Activated naive CD8-positive, alpha-beta T cell (primary cell): ENCODE measurements at regions not wholly inside any gene's neighbourhood (a gene's known extent, or its start where the extent isn't known, plus 50 kb on each side); places are given as distances from the start of the nearest gene placed in this dataset.

Experiments
- H3K27ac Mint-ChIP-seq: one replicate; pipeline ENCODE4 v1.8.0; 2021; ENCODE audit warnings: mixed read lengths
- H3K27me3 Mint-ChIP-seq: one replicate; pipeline ENCODE4 v1.8.0; 2021; ENCODE audit warnings: mixed read lengths
- H3K36me3 Mint-ChIP-seq: one replicate; pipeline ENCODE4 v1.8.0; 2021; ENCODE audit warnings: mixed read lengths
- H3K4me1 Mint-ChIP-seq: one replicate; pipeline ENCODE4 v1.8.0; 2021; ENCODE audit warnings: low read depth, mixed read lengths
- H3K4me3 Mint-ChIP-seq: one replicate; pipeline ENCODE4 v1.8.0; 2021; ENCODE audit warnings: mild to moderate bottlenecking, mixed read lengths
- H3K9me3 Mint-ChIP-seq: one replicate; pipeline ENCODE4 v1.8.0; 2021; ENCODE audit warnings: low read depth, mixed read lengths

DNA sequence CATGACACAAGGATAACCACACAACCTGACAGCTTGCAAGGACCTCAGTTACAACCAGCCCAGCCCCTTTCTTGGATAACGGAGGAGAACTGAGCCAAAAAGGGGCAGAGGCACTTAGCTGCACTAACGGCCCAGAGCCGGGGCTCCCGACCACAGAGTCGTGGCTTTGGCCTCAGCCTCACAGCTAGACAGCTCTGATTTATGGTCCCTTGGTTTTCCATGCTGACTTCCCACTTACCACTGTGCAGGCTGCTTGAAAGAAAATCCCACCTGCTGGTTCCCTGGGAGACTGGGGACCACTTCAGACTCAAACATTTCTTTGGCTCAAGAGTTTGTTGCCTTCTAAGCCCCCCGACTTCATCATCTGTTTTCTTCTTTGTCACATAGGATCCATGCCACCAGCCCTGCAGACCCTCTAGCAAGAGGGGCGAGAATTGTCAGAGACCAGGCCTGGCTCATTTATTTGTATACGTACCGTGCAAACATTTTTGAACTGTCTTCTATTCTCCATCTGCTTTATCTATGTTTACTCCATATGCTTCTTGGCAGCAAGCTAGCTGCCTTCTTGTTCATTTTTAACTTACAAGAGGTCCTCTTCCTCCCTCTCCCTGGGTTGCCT lies 352.6 kb upstream of the MYT1L start:
- H3K27ac Mint-ChIP-seq: no peak overlapping the region
- no peaks in the 10 kb centered on the region for H3K36me3 Mint-ChIP-seq
- no peak overlapping the region for H3K4me3 Mint-ChIP-seq
- H3K9me3 Mint-ChIP-seq: no peaks in the 10 kb centered on the region
- H3K27me3 Mint-ChIP-seq: no peaks in the 10 kb centered on the region
- peaks cover 57% of the 10 kb centered on the region for H3K4me1 Mint-ChIP-seq

DNA sequence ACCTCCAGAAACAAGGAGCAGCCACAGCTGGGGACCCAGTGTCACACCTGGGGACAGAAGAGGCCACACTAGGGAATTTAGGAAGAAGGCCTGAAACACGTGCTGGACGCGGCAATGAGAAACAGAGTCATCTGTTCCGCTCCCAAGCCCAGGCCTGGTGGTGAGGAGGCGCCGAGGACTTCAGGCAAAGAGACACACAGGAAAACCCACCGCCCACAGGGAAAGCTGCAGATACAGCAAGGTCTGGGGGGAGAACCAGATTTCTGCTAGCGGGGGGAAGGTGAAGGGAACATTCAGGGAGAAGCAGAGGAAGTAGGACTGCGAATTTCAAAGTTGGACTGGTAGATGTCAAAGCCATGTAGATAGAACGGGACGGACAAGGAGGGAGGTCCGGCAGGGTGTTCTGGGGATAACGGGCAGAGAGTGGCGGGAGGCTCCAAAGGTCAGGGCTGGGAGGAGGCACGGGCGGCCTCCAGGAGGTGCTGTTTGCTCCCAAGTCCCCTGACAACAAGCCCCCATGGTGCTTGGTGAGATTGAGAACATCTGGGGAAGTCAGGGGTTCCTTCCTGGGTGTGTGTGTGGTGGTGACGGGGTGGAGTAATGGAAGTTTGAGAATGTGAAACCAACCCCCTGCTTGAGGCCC lies 351.7 kb upstream of the MYT1L start:
- H3K9me3 Mint-ChIP-seq: no peaks in the 10 kb centered on the region
- H3K4me1 Mint-ChIP-seq: peaks cover 48% of the 10 kb centered on the region
- H3K27ac Mint-ChIP-seq: no peak overlapping the region
- H3K27me3 Mint-ChIP-seq: no peaks in the 10 kb centered on the region
- H3K4me3 Mint-ChIP-seq: no peak overlapping the region
- H3K36me3 Mint-ChIP-seq: no peaks in the 10 kb centered on the region

DNA sequence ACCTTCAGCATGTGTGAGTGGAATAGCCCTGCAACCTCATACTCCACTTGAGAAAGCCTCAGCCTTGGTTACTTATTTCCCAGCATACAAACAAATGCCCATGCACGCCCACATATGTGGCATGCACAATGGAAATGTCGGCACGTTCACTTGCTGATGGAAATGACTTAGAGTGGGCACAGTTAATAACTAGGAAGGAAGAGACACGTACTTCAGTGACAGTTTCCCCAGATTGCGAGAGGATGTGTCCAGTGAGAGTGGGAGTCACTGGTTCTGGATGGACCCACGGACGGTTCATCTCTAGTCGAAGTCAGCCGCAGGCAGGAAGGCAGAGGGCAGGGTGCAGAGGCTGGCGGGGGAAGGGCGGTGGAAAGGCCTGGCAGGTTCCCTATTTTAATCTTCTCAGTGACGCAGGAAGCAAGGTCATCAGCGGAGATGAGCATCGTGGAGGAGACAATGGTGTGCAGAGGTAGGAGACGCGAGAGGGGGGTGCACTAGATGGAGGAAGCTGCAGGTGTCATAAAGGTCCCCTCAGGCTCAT lies 350.7 kb upstream of the MYT1L start:
- Mint-ChIP-seq H3K4me3 (no peak overlapping the region), H3K36me3 (no peaks in the 10 kb centered on the region), H3K9me3 (no peaks in the 10 kb centered on the region), H3K4me1 (peaks cover 43% of the 10 kb centered on the region), H3K27ac (no peak overlapping the region), H3K27me3 (no peaks in the 10 kb centered on the region)

DNA sequence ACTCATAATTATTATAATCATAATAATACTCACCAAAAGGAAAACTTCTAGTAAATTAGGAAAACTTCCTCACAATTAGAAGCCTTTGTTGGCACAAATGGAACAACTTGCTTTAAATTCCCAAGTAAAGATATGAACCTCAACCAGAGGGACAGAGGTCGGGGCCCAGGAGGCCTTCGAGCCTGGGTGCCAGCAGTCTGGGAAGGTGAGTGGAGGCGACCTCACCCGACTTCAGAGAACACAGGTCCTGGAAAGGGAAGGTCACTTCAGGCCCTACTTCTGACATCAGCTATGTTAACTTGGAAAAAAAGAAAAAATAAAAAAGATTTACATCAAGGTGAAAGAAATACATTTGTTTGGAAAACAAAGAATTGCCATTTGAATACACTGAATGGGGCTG lies 350.0 kb upstream of the MYT1L start:
- Mint-ChIP-seq H3K36me3 (no peaks in the 10 kb centered on the region), H3K4me1 (peaks cover 36% of the 10 kb centered on the region), H3K4me3 (no peak overlapping the region), H3K27me3 (no peaks in the 10 kb centered on the region), H3K9me3 (no peaks in the 10 kb centered on the region), H3K27ac (no peak overlapping the region)

DNA sequence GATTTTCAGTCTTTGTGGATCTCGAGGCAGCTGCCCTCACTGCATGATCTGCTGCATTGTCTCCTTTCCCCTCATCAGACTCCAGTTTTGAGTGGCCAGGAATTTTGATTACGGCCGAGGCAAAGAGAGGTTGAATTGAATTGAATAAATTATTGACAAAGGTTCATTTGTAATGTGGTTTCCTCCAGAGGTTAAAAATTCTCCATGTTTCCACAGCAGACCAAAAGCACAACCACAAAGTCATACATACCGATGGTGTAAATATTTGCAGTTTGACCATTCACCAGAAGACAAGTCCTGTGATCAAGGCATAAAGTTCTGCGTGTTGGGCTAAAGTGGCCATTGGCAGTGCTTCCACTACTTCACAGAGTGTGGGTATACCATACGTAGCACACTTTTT lies 343.8 kb upstream of the MYT1L start:
- Mint-ChIP-seq H3K27ac (no peak overlapping the region), H3K36me3 (no peaks in the 10 kb centered on the region), H3K27me3 (no peaks in the 10 kb centered on the region), H3K4me1 (no peaks in the 10 kb centered on the region), H3K9me3 (no peaks in the 10 kb centered on the region), H3K4me3 (no peak overlapping the region)

DNA sequence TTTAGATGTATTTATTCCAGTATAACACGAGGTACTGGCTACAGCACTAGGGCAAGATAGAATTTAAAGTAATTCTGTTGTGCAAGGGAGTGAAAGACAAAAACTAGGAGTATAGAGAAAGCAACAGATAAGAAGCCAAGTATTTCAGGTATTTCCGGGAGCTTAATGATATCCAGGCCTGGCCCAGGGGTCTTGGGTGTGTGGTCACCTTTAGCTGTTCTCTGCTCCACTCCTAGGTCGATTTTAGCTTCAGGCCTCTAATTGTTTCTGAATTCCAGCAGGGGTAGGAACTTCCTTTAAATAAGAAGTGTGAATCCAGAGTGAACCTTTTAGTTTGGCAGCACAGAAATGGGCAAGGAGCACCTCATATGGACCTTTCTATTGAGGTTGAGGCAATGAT lies 342.3 kb upstream of the MYT1L start:
- H3K4me1 Mint-ChIP-seq: no peaks in the 10 kb centered on the region
- H3K9me3 Mint-ChIP-seq: no peaks in the 10 kb centered on the region

DNA sequence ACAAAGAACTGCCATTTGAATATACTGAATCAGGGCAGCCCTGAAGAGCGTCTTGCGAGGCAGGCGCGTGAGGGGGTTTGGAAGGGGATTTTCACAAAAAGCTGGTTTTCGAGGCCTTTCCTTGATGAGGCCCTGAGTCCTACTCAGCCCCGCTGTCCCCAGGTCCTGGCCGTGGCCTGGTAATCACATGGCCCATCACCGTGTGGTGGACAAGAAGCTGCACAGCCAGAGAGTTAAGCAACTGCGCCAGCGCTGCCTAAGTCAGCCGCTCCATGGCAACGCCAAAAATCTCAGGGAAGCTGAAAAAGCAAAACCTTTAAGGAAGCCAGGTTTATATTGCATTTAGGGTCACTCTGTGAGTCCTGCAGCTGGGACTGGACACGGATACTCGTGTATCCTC lies 341.2 kb upstream of the MYT1L start:
- Mint-ChIP-seq H3K4me1 (no peaks in the 10 kb centered on the region), H3K27ac (no peak overlapping the region), H3K36me3 (no peaks in the 10 kb centered on the region), H3K9me3 (no peaks in the 10 kb centered on the region), H3K4me3 (no peak overlapping the region), H3K27me3 (no peaks in the 10 kb centered on the region)

More for the DNA sequence above, 342.3 kb upstream of the MYT1L start:
- Mint-ChIP-seq H3K36me3 (no peaks in the 10 kb centered on the region), H3K4me3 (no peak overlapping the region), H3K27ac (no peak overlapping the region), H3K27me3 (no peaks in the 10 kb centered on the region)

DNA sequence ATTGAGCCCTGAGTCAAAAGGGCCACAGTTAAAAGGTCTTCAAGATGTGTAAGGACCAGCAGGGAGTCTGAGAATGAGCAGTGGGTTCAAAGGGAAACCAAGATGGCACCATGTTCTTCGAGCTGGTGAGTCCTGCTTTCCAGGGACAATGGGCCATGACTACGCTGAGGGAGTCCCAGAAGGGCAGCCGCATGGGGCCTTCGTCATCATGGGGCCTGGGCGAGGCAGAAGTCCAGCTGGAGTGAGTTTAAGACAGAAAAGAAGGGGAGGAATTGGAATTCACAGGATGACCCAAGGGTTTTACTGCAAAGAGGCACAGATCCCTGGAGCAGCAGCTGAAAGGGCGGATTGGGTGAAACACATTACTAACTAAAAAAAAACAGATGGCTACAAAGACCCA lies 340.8 kb upstream of the MYT1L start:
- Mint-ChIP-seq H3K4me1 (no peaks in the 10 kb centered on the region), H3K9me3 (no peaks in the 10 kb centered on the region), H3K27me3 (no peaks in the 10 kb centered on the region), H3K36me3 (no peaks in the 10 kb centered on the region), H3K4me3 (no peak overlapping the region), H3K27ac (no peak overlapping the region)

DNA sequence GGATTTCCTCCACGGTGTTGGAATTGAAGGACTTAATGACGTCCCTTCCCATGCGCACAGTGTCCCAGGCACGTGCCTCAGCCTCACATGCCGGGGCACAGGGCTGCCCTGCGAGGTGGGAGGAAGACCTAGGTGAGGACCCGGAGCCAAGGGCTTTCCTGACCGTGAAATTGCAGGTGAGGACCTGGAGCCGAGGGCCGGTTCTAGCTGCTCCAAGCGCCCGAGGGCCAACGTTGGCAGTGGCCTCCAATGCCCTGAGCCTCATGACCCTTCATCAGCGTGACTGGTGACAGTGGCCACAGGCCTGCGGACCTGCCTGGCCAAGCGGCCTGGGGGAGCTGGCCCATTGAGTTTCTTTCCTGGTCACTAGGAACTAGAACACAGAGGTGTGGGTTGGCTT lies 338.2 kb upstream of the MYT1L start:
- Mint-ChIP-seq H3K36me3 (no peaks in the 10 kb centered on the region), H3K4me3 (no peak overlapping the region), H3K4me1 (no peaks in the 10 kb centered on the region), H3K27me3 (no peaks in the 10 kb centered on the region), H3K9me3 (no peaks in the 10 kb centered on the region), H3K27ac (no peak overlapping the region)

DNA sequence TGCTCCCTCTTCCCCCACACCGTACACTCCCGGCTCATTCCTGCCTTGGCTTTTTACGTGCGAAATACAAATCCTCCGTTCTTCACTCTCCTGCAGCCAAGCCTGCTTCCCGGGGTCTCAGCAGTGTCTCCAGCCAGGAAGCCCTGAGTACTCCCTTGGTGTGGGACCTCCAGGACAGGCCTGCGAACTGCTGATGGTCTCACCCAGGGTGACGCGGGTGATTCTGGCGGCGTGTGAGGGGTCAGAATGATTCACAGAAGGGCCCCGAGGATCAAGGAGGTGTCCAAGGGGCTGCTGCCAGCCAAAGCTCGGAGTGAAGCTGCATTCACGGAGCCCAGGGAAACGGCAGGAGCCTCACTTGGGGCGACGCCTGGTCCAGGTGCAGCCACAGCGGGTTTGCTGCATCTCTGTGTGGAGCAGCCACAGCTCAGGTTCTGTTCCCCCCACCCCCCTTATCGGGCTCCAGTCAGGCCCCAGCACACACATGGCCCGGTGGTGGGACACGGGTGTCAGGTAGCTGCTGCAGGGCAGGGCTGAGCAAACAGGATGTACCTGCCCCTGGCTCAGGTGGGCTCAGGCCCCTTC lies 337.7 kb upstream of the MYT1L start:
- Mint-ChIP-seq H3K9me3 (no peaks in the 10 kb centered on the region), H3K4me3 (no peak overlapping the region), H3K36me3 (no peaks in the 10 kb centered on the region), H3K27me3 (no peaks in the 10 kb centered on the region), H3K4me1 (no peaks in the 10 kb centered on the region), H3K27ac (no peak overlapping the region)

DNA sequence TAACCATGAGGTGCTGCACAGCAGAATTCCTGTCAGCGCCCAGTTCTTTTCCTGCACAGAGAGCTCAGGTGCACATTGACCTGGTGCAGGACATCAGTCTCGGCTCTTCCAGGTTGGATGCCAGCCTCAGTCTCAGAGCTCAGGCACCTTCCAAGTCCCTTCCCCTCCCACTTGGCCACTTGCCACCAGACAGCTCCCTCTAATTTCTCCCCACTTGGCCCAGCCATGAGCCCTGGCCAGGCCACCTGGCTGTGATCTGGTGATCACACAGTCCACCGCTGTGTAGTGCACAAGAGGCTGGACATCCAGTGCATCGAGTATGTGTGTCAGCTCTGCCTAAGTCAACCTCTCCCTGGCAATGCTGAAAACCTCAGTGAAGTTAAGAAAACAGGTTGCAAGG lies 336.6 kb upstream of the MYT1L start:
- Mint-ChIP-seq H3K4me3 (no peak overlapping the region), H3K9me3 (no peaks in the 10 kb centered on the region), H3K4me1 (no peaks in the 10 kb centered on the region), H3K36me3 (no peaks in the 10 kb centered on the region), H3K27ac (no peak overlapping the region), H3K27me3 (no peaks in the 10 kb centered on the region)

DNA sequence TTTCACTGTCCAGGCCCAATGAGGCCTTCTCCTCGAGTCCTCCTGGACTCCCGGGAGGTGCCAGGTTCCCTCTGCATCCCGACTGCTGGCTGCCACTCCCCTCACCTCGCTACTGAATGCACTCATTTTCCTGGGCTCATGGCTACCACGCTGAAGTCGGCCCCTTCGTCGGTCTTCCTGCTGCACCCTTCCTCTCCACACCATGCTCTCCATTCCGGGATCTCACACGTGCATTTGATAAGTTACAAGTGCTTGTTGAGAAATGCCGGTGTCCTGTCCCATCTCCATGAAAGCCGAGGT lies 334.7 kb upstream of the MYT1L start:
- no peaks in the 10 kb centered on the region for H3K36me3 Mint-ChIP-seq
- H3K9me3 Mint-ChIP-seq: no peaks in the 10 kb centered on the region
- H3K27me3 Mint-ChIP-seq: no peaks in the 10 kb centered on the region
- H3K27ac Mint-ChIP-seq: no peak overlapping the region
- H3K4me3 Mint-ChIP-seq: no peak overlapping the region
- no peaks in the 10 kb centered on the region for H3K4me1 Mint-ChIP-seq

DNA sequence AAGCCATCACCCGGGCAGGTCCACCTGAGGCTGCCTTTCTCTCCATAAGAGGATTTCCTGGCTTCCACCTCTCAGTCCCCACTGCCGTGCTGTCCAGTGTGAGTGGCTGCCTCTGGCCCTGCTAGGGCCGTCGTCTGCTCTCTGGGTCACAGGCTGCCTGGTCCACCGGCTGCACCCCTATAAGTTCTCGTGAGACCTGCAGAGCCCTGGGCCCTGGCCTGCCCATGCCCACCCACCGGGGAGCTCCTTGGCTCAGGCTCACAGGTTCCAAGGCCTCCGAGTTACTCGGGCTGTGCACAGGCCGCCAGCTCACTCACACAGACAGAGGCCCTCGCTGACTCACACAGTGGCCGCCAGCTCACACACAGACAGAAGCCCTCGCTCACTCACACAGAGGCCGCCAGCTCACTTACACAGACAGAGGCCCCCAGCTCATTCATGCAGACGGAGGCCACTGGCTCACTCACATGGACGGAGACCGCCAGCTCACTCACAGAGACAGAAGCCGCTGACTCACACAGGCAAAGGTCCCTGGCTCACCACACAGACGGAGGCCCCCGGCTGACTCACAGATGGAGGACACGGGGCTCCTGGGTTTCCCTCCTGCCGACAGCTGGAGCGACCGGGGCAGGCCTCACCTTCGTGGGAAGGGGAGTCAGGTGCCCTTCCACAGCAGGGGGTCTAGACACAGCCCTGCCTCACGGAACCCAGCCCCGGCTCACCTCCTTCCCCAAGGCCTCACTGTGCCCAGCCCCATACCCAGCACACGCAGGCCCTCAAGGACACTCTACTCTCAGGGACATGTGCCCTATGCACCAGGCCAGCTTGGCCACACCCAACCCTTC lies 334.1 kb upstream of the MYT1L start:
- Mint-ChIP-seq H3K27ac (no peak overlapping the region), H3K36me3 (peaks cover 1% of the 10 kb centered on the region), H3K27me3 (no peaks in the 10 kb centered on the region), H3K4me1 (no peaks in the 10 kb centered on the region), H3K4me3 (no peak overlapping the region), H3K9me3 (no peaks in the 10 kb centered on the region)

DNA sequence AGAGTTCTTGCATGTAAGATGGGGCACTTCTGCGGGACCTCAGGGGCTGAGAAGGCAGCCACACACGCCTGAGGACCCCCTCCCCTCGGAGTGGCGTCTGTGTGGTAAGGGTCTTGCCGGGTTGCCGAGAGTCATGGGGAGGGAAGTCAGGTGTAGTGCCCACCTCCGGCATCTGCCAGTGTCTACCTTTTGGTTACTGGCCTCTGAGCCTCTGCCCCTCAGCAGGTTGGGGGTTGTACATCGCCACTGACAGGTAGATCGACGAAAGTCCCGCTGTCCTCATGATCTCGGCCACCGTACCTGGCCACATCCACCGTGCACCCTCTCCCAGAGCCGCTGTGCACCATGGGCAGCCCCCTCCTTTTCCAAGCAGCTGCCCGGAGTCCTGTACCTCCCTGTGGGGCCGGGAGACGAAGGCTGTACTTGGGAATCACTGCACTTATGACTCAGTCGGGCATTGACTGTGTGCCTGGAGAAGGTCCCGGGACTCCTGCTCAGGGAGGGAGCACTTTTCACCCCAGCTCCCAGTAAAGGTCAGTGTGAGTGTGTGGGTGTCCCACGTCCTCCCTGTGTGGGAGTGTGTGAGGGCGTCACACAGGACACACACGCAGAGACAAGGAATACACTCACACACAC lies 332.4 kb upstream of the MYT1L start:
- no peak overlapping the region for H3K27ac Mint-ChIP-seq
- H3K27me3 Mint-ChIP-seq: no peaks in the 10 kb centered on the region
- H3K9me3 Mint-ChIP-seq: no peaks in the 10 kb centered on the region
- H3K4me3 Mint-ChIP-seq: no peak overlapping the region
- H3K4me1 Mint-ChIP-seq: no peaks in the 10 kb centered on the region
- peaks cover 5% of the 10 kb centered on the region for H3K36me3 Mint-ChIP-seq

DNA sequence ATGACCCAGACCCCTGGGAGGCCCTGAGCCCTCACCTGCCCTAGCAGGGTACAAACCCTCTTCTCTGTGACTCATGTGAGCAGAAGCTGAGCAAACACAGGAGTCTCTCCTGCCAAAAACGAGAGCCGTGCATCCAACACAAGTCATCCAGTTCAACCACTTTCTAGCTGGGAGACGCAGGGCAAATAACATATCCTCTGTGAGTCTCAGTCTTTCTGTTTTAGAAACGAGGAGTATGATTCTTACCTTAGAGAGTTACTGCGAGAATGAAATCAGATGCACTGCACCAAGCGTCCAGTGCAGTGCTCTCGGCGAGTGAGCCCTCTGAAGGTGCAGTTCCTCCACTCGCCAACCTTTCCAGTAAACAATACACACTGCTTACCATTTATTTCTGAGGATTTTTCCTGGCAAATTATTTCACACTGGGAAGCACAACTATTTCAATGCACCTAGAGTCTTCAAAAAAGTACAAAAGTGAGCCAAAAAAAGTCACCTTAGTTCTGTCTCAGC lies 331.8 kb upstream of the MYT1L start:
- Mint-ChIP-seq H3K36me3 (peaks cover 7% of the 10 kb centered on the region), H3K4me3 (no peak overlapping the region), H3K27me3 (no peaks in the 10 kb centered on the region), H3K27ac (no peak overlapping the region), H3K9me3 (no peaks in the 10 kb centered on the region), H3K4me1 (peaks cover 2% of the 10 kb centered on the region)
